PC-3 (cell line): ENCODE measurements at regions not wholly inside any gene's neighbourhood (a gene's known extent, or its start where the extent isn't known, plus 50 kb on each side); places are given as distances from the start of the nearest gene placed in this dataset.

Experiments
- ATAC-seq: fragments of 200-7000 bp; cut with Tn5 transposase; 2 replicates; pipeline ENCODE4 v1.9.1; 2020; ENCODE audit warnings: mild to moderate bottlenecking, moderate library complexity
- BruUV-seq: library from RNA; stranded (reverse); fragments of 400-500 nt; replicated peaks from 2 replicates; lab custom pipeline; 2021; lab: Mats Ljungman, UMichigan
- CTCF ChIA-PET: fragments of 300-600 bp; sonication (Branson Sonifier 250); formaldehyde crosslinking; loops from one replicate; lab custom pipeline; 2022; ENCODE audit warnings: antibody characterized with exemption; lab: Charles Lee
- POLR2A ChIA-PET: fragments of 300-600 bp; sonication (Branson Sonifier 250); formaldehyde crosslinking; loops from one replicate; lab custom pipeline; 2022; ENCODE audit warnings: antibody characterized with exemption; ENCODE audit not compliant: unreplicated experiment; lab: Charles Lee
- DNase-seq: peaks from one replicate; pipeline ENCODE4 v3.0.0-alpha.2; 2015
- H2AFZ ChIP-seq: fragments of 300-600 bp; sonication (generic); 2 replicates; pipeline ENCODE4 v1.6.0; 2016; ENCODE audit warnings: antibody characterized with exemption, low read length
- H3F3A ChIP-seq: fragments of 300-600 bp; sonication (generic); one replicate; pipeline ENCODE4 v1.6.0; 2017; ENCODE audit warnings: antibody characterized with exemption, low read length, control low read depth, mild to moderate bottlenecking; ENCODE audit not compliant: unreplicated experiment
- H3K27ac ChIP-seq: fragments of 300-600 bp; sonication (generic); 2 replicates; pipeline ENCODE4 v1.5.1; 2016; ENCODE audit warnings: mild to moderate bottlenecking, low read length
- H3K27me3 ChIP-seq: fragments of 300-600 bp; sonication (generic); 2 replicates; pipeline ENCODE4 v1.6.1; 2016; ENCODE audit warnings: low read length, mixed read lengths
- H3K36me3 ChIP-seq: fragments of 300-600 bp; sonication (generic); 2 replicates; pipeline ENCODE4 v1.6.1; 2016; ENCODE audit warnings: low read depth, mixed run types, low read length, mixed read lengths
- H3K4me1 ChIP-seq: fragments of 300-600 bp; sonication (generic); 2 replicates; pipeline ENCODE4 v1.5.1; 2016; ENCODE audit warnings: low read length; ENCODE audit not compliant: insufficient read depth
- H3K4me2 ChIP-seq: fragments of 300-600 bp; sonication (generic); 2 replicates; pipeline ENCODE4 v1.6.0; 2016; ENCODE audit warnings: low read length
- H3K4me3 ChIP-seq: fragments of 300-600 bp; sonication (generic); 2 replicates; pipeline ENCODE4 v1.5.1; 2016; ENCODE audit warnings: mild to moderate bottlenecking, low read length, mixed read lengths
- H3K79me2 ChIP-seq: fragments of 300-600 bp; sonication (generic); 2 replicates; pipeline ENCODE4 v1.6.1; 2017; ENCODE audit warnings: low read length, mixed read lengths
- H3K9ac ChIP-seq: fragments of 300-600 bp; sonication (generic); 2 replicates; pipeline ENCODE4 v1.6.0; 2016; ENCODE audit warnings: mild to moderate bottlenecking, low read length
- H3K9me2 ChIP-seq: fragments of 300-600 bp; sonication (generic); replicated peaks from 2 replicates; pipeline ENCODE4 v1.6.1; 2016; ENCODE audit warnings: mixed run types, low read length, mixed read lengths
- H3K9me3 ChIP-seq: fragments of 300-600 bp; sonication (generic); 2 replicates; pipeline ENCODE4 v1.6.1; 2016; ENCODE audit warnings: low read length, mixed read lengths
- H4K20me1 ChIP-seq: fragments of 300-600 bp; sonication (generic); 2 replicates; pipeline ENCODE4 v1.6.1; 2016; ENCODE audit warnings: low read length, mixed read lengths
- CTCF ChIP-seq: fragments of 300-600 bp; sonication (generic); conservative IDR thresholded peaks from 2 replicates; pipeline ENCODE4 v1.5.1; 2017; ENCODE audit warnings: antibody characterized with exemption, low read depth, mild to moderate bottlenecking, low read length
- EZH2 ChIP-seq: fragments of 300-600 bp; sonication (generic); IDR thresholded peaks from one replicate; pipeline ENCODE4 v1.6.1; 2017; ENCODE audit warnings: antibody characterized with exemption, mild to moderate bottlenecking, low read length; ENCODE audit not compliant: unreplicated experiment
- EZH2phosphoT487 ChIP-seq: fragments of 300-600 bp; sonication (generic); IDR thresholded peaks from 2 replicates; pipeline ENCODE4 v1.6.1; 2018; ENCODE audit warnings: mild to moderate bottlenecking, antibody characterized with exemption, low read length, borderline replicate concordance
- intact Hi-C: fragments of 100-400 bp; cut with micrococcal nuclease; formaldehyde crosslinking; loops from 2 replicates; pipeline ENCODE4 v1.9.0; 2023

DNA sequence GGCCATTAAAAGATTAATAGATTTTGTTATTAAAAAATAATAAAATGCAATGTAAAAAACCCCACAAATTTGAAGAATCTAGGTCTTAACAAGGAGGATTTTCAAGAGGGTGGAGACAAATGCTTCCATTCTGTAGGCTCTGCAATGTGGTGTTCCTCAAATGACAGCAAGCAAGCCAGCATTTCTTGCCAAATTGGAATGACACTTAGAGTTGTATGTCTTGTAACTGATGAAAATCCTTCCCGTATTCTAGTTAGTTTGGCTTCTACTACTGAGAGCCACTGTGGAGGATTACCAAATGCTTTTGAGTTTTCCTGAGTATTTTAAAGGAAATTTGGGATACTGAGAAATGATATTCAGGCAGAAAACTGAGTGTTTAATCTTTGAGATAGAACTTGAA, 1225.5 kb upstream of the CITED2 start:
- H3K27me3 ChIP-seq: no peaks in the 10 kb centered on the region
- BruUV-seq: no TSS peak
- ATAC-seq: no peak

DNA sequence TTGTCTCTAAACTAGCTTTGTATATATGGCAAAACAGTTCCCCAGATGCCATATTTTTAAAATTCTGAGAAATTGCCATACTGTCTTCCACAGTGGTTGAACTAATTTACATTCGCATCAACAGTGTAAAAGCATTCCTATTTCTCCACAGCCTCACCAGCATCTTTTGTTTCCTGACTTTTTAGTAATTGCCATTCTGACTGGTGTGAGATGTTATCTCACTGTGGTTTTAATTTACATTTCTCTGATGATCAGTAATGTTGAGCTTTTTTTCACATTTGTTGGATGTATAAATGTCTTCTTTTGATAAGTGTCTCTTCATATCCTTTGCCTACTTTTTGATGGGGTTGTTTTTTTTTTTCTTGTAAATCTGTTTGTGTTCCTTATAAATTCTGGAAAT, 1222.7 kb upstream of the CITED2 start:
- intact Hi-C loops: no loop called here
- ChIA-PET CTCF (no interaction called here), POLR2A (no interaction called here)
- Histone ChIP-seq H3K9me3 (no peaks in the 10 kb centered on the region), H3K36me3 (no peaks in the 10 kb centered on the region), H3F3A (no peaks in the 10 kb centered on the region), H3K4me2 (no peak overlapping the region), H3K9me2 (no peaks in the 10 kb centered on the region), H3K27ac (no peak overlapping the region), H3K4me3 (no peak overlapping the region), H3K27me3 (no peaks in the 10 kb centered on the region), H3K79me2 (no peaks in the 10 kb centered on the region), H2AFZ (no peak overlapping the region), H3K9ac (no peak overlapping the region), H3K4me1 (0 out of 2 replicates have a peak, but pooled peaks cover 4% of the 10 kb centered on the region), H4K20me1 (no peaks in the 10 kb centered on the region)
- no peak for ATAC-seq
- no TSS peak for BruUV-seq
- DNase-seq: no peak
- TF ChIP-seq EZH2phosphoT487 (no peak), CTCF (no peak), EZH2 (no peak)

More for the DNA sequence above, 1225.5 kb upstream of the CITED2 start:
- Histone ChIP-seq H3K27ac (no peak overlapping the region), H3K4me1 (0 out of 2 replicates have a peak, but pooled peaks cover 4% of the 10 kb centered on the region), H3K36me3 (no peaks in the 10 kb centered on the region), H3K4me3 (no peak overlapping the region), H3K9me3 (no peaks in the 10 kb centered on the region), H3F3A (no peaks in the 10 kb centered on the region), H3K4me2 (no peak overlapping the region), H4K20me1 (no peaks in the 10 kb centered on the region), H2AFZ (no peak overlapping the region), H3K9me2 (no peaks in the 10 kb centered on the region), H3K79me2 (no peaks in the 10 kb centered on the region), H3K9ac (no peak overlapping the region)
- intact Hi-C loops: no loop called here
- TF ChIP-seq CTCF: no peak
- TF ChIP-seq EZH2: no peak
- TF ChIP-seq EZH2phosphoT487: no peak
- CTCF ChIA-PET: no interaction called here
- POLR2A ChIA-PET: no interaction called here
- no peak for DNase-seq

GRCh38 chr6:140594806-140595128, 1220.3 kb upstream of the CITED2 start:
- ChIA-PET POLR2A (no interaction called here), CTCF (no interaction called here)
- Histone ChIP-seq H3K9me3 (no peaks in the 10 kb centered on the region), H3K4me2 (no peak overlapping the region), H3K27ac (no peak overlapping the region), H3K36me3 (no peaks in the 10 kb centered on the region), H2AFZ (no peak overlapping the region), H3K4me3 (no peak overlapping the region), H3F3A (no peaks in the 10 kb centered on the region), H4K20me1 (no peaks in the 10 kb centered on the region), H3K27me3 (no peaks in the 10 kb centered on the region), H3K79me2 (no peaks in the 10 kb centered on the region), H3K9me2 (no peaks in the 10 kb centered on the region), H3K9ac (no peak overlapping the region), H3K4me1 (no peaks in the 10 kb centered on the region)
- intact Hi-C loops: no loop called here
- DNase-seq (no peak), ATAC-seq (no peak)
- no TSS peak for BruUV-seq
- TF ChIP-seq EZH2phosphoT487 (no peak), EZH2 (no peak)
